NB4 (cell line): ENCODE measurements at regions not wholly inside any gene's neighbourhood (a gene's known extent, or its start where the extent isn't known, plus 50 kb on each side); places are given as distances from the start of the nearest gene placed in this dataset.

Experiments used
- DNase-seq: peaks from one replicate; pipeline ENCODE4 v3.0.0; 2010; ENCODE audit warnings: low read depth
- H3K4me3 ChIP-seq: one replicate; pipeline ENCODE4 v1.5.1; 2011; ENCODE audit warnings: mild to moderate bottlenecking, low read depth, low read length, moderate library complexity
- CTCF ChIP-seq: IDR thresholded peaks from one replicate; pipeline ENCODE4 v1.5.1; 2012; ENCODE audit warnings: low read depth, low read length
- MAX ChIP-seq: IDR thresholded peaks from 2 replicates; pipeline ENCODE4 v1.6.1; 2011; ENCODE audit warnings: low read depth, low read length
- MYC ChIP-seq: IDR thresholded peaks from 2 replicates; pipeline ENCODE4 v1.6.1; 2011; ENCODE audit warnings: low read depth, low read length
- POLR2A ChIP-seq: IDR thresholded peaks from 2 replicates; pipeline ENCODE4 v1.6.1; 2011; ENCODE audit warnings: mild to moderate bottlenecking; ENCODE audit not compliant: insufficient read length; ENCODE audit errors: extremely low read depth

- no peak for DNase-seq
- H3K4me3 ChIP-seq, result no peak overlapping the region
- TF ChIP-seq CTCF (no peak), POLR2A (no peak), MAX (no peak), MYC (no peak)
These were observed 171.7 kb upstream of the LHX5 start for GRCh38 chr12:113643177-113643974.

GRCh38 chr12:113642672-113643071 lies 171.0 kb upstream of the LHX5 start:
- no peak overlapping the region for H3K4me3 ChIP-seq
- no peak for TF ChIP-seq CTCF
- TF ChIP-seq POLR2A, result no peak
- TF ChIP-seq MYC, result no peak
- TF ChIP-seq MAX, result no peak
- no peak for DNase-seq

- H3K4me3 ChIP-seq, result no peak overlapping the region
- no peak for DNase-seq
- TF ChIP-seq MAX, result no peak
- no peak for TF ChIP-seq CTCF
- TF ChIP-seq POLR2A, result no peak
- no peak for TF ChIP-seq MYC
These were observed 170.5 kb upstream of the LHX5 start for GRCh38 chr12:113642216-113642615.

GRCh38 chr12:113641426-113642030 lies 169.9 kb upstream of the LHX5 start:
- no peak overlapping the region for H3K4me3 ChIP-seq
- no peak for TF ChIP-seq CTCF
- TF ChIP-seq POLR2A, result no peak
- TF ChIP-seq MAX, result no peak
- TF ChIP-seq MYC, result no peak
- no peak for DNase-seq

GRCh38 chr12:113640837-113641236 lies 169.2 kb upstream of the LHX5 start:
- no peak for TF ChIP-seq MYC
- no peak for TF ChIP-seq MAX
- no peak for TF ChIP-seq POLR2A
- TF ChIP-seq CTCF, result no peak
- DNase-seq, result no peak
- H3K4me3 ChIP-seq, result no peak overlapping the region

GRCh38 chr12:113639474-113639873 lies 167.8 kb upstream of the LHX5 start:
- H3K4me3 ChIP-seq, result no peak overlapping the region
- no peak for DNase-seq
- no peak for TF ChIP-seq MYC
- TF ChIP-seq MAX, result no peak
- TF ChIP-seq POLR2A, result no peak
- no peak for TF ChIP-seq CTCF
